T-helper 1 cell treated with Interleukin-12 subunit alpha and Interleukin-12 subunit beta and Interleukin-4 antibody, amounts not matched to agents 30 ng/mL and 1 ng/mL, for 36 hours (primary cell): ENCODE measurements at regions not wholly inside any gene's neighbourhood (a gene's known extent, or its start where the extent isn't known, plus 50 kb on each side); places are given as distances from the start of the nearest gene placed in this dataset.

Experiments used
- intact Hi-C: fragments of 100-400 bp; cut with micrococcal nuclease; formaldehyde crosslinking; loops from one replicate; pipeline ENCODE4 v1.15.1; 2024

DNA sequence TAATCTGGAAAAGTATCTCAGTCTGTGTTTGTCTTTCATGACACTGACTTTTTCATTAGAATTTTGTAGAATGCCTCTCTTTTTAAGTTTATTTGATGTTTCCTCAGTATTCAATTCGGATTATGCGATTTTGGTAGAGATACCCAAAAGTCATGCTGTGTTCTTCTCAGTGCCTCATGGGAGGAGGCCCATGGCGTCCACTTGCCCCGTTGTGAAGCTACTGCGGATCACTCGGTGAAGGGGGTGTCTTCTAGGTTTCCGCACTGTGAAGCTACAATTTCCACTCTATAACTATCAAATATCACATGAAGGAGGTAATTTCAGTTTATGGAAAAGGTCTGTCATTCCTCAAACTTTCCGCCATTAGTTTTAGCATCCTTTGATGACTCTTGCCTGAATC lies 794.0 kb downstream of the TBC1D22A start:
- intact Hi-C loops, result no loop called here

- intact Hi-C loops, result no loop called here
Observed at GRCh38 chr22:47553436-47553835, 791.0 kb downstream of the TBC1D22A start.

DNA sequence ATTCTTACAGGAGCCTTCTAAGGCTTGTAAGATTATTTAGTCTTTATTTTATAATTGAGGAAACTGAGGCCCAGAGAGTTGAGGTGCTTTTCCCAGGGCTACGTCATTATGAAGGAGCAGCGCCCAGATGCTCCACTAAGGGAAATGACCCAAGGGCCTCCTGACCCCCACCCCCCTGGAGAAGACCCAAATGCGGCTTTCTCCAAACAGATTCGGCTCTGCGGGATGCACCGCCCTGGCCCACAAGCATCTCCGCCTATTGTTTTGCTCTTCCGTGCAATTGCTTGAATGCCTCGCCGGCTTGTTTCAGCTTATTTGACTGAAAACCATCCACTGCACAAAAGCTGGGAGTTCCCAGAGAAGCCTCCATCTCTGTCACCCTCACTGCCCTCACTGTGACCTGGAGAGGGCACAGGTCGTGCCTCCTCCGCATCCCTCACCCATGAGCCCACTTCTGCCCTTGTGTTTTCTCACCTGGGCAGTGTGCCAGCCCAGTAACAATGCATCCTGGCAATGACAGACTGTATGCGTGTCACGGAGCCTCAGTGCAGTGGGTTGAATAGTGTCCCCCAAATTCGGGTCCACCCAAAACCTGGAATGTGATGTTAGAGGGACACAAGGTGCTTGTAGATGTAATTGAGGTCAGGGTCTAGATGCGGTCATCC lies 790.2 kb downstream of the TBC1D22A start:
- intact Hi-C loops, result no loop called here

- intact Hi-C loops, result no loop called here
Observed at GRCh38 chr22:47552024-47552423, 789.6 kb downstream of the TBC1D22A start.

GRCh38 chr22:47551431-47551775 lies 789.0 kb downstream of the TBC1D22A start:
- intact Hi-C loops, result no loop called here

DNA sequence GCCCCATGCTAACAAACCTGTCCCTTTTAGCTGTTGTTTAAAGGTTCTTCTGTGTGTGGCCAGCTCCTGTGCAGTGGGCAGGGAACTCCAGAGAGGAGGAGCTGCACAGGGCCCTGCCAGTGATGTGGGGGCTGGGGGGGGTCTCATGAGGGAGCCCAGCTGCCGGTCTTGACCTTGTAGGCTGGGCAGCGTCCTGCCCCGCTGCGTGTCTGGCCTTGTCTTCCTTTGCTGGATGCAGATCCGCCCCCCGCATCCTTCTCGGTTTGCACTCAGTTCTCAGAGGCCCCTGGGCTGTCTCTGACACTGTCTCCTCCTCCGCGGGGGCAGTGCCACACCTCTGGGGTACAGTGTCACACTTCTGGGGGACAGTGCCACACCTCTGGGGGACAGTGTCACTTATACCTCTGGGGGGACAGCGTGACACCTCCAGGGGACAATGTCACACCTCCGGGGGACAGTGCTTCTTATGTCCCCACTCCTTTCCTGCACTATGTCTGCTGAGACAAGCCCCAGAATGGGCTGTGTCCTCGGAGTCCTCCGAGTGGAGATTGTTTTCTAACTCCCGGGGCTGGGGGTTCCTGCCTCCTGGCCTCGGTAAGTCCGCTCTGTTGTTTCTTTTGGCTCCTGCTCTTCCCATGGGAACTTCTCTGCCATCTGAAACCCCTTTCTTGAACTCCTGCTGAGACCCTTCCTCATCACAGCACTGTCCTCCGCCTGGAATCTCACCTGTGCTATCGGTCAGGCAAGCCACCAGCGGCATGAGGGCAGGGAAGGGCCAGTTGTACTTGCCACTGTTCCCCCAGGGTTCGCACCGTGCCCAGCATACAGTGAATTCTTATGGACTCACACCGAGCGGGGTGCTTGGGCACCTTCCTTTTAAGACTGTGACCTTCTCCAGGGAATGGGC lies 788.3 kb downstream of the TBC1D22A start:
- intact Hi-C loops, result no loop called here

GRCh38 chr22:47549741-47550340 lies 787.4 kb downstream of the TBC1D22A start:
- intact Hi-C loops, result no loop called here

DNA sequence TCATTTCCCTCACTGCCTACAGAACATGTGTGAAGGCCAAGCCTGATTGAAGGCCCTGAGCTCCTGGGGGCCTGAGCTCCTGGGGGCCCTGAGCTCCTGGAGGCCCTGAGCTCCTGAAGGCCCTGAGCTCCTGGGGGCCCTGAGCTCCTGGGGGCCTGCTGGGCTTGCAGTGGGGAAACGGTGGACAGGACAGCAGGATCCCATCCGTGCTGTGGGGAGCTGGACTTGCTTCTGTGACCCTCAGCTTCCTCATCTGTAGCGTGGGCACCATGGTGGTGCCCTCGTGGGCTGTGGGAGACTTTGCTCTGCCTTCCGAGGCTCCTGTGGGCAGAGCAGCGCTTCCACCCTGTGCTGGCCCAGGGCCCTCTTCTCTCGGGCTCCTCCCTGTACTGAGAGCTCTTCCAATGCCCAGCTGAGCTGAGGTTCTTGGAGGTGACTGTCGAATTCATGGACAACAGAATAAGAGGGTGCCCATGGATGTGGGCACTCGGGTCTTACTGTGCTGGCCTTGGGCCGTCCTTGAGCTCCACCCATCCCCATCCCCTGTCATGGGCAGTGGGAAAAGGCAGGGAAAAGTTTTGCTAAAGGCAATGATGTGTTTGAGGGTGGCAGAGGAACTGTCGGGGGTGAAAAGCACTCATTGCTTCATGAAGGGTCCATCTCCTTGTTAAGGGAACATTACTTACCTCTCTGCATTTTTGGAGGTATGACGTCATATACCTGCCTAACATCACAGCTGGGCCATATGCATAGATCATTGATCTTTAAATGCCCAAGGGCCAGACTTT lies 786.7 kb downstream of the TBC1D22A start:
- intact Hi-C loops, result no loop called here

GRCh38 chr22:47547881-47548650 lies 785.6 kb downstream of the TBC1D22A start:
- intact Hi-C loops, result no loop called here

DNA sequence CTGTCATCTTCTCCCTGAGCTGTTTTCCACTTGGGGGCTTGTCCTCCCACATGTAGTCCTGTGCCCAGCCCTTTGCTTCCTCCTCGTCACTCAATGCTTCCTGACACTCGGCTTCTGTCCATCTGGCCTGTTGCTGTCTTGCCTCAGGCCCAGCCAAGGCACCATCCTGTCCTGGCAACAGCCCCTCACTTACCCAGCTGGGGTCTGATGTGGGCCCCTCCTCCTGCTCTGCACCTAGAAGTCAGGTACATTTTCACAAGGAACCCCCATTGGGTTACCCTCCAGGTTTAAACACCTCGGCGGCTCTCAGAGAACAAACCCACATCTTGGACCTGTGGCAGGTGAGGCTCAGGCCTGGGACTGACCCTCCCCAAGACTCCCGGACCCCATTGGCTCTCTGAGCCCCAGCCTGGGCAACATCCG lies 784.8 kb downstream of the TBC1D22A start:
- intact Hi-C loops, result no loop called here

- intact Hi-C loops, result no loop called here
Observed at GRCh38 chr22:47544696-47545095, 782.2 kb downstream of the TBC1D22A start.

GRCh38 chr22:47543447-47543846 lies 781.0 kb downstream of the TBC1D22A start:
- intact Hi-C loops, result no loop called here

DNA sequence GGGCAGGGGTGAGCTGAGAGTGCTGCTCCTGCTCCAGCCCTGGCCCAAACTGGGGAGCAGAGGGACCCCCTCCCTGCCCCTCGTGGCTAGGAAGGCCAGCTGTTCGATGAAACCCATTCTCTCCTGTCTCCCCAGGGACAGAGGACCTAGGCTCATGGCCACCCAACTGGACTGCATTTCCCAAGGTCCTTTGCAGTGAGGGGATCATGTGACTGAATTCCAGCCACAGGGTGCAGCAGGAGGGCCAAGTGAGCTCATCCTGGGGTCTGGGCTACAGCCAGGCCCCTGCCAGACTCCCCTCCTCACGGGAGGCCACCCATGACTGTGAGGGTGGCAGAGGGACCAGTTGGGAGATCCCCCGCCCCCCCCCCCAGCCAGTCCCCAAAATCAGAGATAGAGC lies 777.6 kb downstream of the TBC1D22A start:
- intact Hi-C loops, result no loop called here

- intact Hi-C loops, result no loop called here
Observed at GRCh38 chr22:47539374-47539773, 776.9 kb downstream of the TBC1D22A start.

GRCh38 chr22:47535681-47536080 lies 773.2 kb downstream of the TBC1D22A start:
- intact Hi-C loops, result no loop called here

DNA sequence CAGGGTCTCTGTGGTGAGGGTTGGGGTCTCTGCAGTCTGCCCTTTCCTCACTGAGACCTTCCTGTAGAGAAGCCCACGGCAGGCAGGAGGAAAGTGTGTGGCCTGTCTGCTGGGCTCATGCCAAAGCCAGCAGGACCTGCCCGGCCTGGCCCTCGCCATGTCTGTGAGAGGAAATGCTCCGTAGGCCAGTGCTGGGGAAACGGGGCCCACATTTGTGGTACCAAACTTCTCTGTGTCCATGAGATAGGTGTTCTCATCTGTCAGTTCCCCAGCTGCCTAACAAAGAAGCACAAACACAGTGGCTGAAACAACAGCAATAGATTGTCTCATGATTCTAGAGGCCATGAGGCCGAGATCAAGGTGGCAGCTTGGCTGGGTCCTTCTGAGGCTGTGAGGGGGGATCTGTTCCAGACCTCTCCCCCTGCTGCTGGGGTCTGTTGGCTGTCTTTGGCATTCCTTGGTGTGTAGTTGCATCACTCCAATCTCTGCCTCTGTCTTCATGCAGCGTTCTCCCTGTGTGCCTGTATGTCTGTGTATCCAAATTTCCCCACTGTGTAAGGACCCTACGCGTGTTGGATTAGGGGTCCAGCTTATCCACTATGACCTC lies 772.5 kb downstream of the TBC1D22A start:
- intact Hi-C loops, result no loop called here

DNA sequence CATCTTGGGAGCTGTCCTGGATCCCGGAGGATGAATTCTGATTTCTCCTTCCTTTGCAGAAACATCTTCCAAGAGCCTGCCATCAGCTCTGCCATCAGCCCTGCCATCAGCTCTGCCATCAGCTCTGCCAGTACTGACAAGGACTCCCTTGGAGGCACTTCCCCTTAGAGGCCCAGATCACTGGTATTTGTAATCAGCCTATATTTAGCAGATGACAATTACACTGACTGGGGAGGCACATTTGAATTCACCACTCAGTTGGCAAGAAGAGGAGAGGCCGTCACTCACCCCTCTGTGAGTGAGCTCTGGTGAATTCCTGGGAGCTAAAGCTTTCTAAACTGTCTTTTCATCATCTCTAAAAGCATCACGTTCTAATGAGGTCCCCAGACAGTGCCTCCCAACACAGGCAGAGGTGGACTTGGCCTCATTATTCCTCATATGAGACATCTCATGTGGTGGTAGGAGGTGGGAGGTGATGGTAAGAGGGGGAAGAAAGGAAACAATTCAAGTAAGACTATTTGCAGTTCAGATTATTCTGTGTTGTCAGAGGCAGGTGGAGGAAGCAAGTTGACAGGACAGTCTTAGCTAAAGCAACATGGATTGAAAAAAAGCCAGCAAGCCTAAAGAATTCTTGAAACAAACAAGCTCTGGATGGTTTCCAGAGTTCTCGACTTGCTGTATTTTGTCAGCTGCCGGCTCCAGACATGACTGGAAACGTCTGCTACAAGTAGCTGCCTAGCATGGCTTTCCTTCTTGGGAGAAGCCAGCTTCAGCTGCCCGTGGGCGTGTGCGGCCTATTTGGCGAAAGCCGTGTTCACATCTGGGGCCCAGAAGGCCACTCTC lies 771.7 kb downstream of the TBC1D22A start:
- intact Hi-C loops, result no loop called here

- intact Hi-C loops, result no loop called here
Observed at GRCh38 chr22:47517062-47517461, 754.6 kb downstream of the TBC1D22A start.

GRCh38 chr22:47515384-47516125 lies 753.1 kb downstream of the TBC1D22A start:
- intact Hi-C loops, result no loop called here
